AG09309 (cell line): ENCODE measurements at regions not wholly inside any gene's neighbourhood (a gene's known extent, or its start where the extent isn't known, plus 50 kb on each side); places are given as distances from the start of the nearest gene placed in this dataset.

ENCODE experiments used
- DNase-seq: peaks from one replicate; pipeline ENCODE4 v3.0.0-alpha.2; 2010; ENCODE audit warnings: low read depth
- H3K4me3 ChIP-seq: 2 replicates; pipeline ENCODE4 v1.5.1; 2011; ENCODE audit warnings: mild to moderate bottlenecking, low read depth, low read length, moderate library complexity; ENCODE audit not compliant: control insufficient read depth
- TF ChIP-seq, protein P1 (sequence below): IDR thresholded peaks from 2 replicates; pipeline ENCODE4 v1.5.1; 2011; ENCODE audit warnings: mild to moderate bottlenecking, low read depth, low read length, inconsistent platforms; ENCODE audit not compliant: insufficient read depth, control insufficient read depth; ENCODE audit errors: missing control alignments

DNA sequence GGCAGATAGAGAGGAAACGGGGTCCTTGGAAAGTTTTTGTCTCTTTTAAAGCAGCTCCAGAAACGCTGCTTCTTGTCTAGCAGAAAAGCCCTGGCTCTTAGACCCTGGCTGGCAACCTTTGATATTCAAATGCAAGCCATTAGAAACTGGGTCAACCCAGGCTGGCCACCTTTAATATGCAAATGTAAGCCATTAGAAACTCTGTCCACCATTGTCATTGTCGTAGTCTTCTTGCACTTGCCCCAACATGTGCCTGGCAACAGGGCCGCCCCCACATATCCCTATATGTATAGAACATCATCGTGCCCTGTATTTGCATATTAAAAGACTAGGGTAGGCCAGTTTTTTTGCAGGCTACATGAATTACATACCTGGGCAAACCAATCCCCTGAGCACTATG is 621.3 kb upstream of the DPP6 start:
- no peak overlapping the region for H3K4me3 ChIP-seq

DNA sequence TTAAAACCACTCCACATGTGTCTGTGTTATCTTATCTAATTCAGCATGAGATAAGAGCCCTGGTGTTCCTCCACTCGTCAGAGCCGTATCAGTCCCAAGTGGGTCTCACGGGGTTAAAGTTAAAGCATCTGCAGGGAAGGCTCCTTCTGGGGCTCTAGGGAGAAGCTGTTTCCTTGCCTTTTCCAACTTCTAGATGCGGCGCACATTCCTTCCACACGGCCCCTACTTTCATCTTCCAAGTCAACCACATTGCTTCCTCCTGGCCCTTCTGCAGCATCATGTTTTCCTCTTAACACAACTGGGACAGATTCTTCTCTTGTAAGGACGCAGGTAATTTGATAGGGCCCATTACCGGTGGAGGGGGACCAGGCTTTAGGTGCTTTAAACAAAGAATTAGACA is 620.1 kb upstream of the DPP6 start:
- TF ChIP-seq, protein P1, sequence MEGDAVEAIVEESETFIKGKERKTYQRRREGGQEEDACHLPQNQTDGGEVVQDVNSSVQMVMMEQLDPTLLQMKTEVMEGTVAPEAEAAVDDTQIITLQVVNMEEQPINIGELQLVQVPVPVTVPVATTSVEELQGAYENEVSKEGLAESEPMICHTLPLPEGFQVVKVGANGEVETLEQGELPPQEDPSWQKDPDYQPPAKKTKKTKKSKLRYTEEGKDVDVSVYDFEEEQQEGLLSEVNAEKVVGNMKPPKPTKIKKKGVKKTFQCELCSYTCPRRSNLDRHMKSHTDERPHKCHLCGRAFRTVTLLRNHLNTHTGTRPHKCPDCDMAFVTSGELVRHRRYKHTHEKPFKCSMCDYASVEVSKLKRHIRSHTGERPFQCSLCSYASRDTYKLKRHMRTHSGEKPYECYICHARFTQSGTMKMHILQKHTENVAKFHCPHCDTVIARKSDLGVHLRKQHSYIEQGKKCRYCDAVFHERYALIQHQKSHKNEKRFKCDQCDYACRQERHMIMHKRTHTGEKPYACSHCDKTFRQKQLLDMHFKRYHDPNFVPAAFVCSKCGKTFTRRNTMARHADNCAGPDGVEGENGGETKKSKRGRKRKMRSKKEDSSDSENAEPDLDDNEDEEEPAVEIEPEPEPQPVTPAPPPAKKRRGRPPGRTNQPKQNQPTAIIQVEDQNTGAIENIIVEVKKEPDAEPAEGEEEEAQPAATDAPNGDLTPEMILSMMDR, result no peak
- no peak overlapping the region for H3K4me3 ChIP-seq
- DNase-seq, result no peak

More for the DNA sequence above, 621.3 kb upstream of the DPP6 start:
- TF ChIP-seq, protein P1, result no peak
- DNase-seq, result no peak

DNA sequence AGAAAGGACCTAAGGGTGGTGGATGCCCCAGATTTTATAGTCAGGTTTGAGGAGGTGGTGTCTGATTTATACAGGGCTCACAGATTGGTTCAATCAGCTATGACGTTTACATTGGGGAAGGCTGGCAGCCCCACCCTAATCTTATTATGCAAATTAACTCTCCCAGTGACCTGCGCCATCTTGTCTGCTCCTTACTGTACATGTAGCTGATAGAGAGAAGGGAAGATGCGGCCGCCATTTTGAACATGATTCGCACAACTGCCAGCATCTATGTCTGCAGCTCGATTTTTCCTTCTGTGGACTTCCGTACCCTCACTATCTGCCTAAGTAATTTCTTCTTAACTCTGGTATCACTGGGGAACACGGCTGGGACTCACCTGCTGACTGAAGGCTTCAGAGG is 619.0 kb upstream of the DPP6 start:
- H3K4me3 ChIP-seq, result no peak overlapping the region
- no peak for DNase-seq
- TF ChIP-seq, protein P1, result no peak

DNA sequence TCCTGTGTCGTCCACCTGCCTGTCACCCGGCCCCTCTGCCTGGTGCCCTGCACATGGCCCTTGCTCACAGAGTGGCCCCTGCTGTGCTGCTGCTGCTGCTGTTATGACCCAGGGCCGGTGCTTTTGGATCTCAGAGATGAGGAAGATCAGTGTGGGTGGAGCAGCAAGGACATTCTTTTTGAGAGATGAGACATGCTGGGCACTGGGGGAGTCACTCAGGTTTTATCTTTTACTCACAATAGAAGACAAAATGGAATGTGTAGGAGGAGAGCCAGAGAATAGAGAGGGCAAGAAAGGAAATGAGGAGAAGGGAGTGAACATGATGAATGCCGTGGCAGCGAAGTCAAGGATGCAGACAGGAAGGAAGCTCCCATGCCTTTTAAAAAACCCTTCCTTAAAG is 611.5 kb upstream of the DPP6 start:
- TF ChIP-seq, protein P1, result no peak
- no peak for DNase-seq

DNA sequence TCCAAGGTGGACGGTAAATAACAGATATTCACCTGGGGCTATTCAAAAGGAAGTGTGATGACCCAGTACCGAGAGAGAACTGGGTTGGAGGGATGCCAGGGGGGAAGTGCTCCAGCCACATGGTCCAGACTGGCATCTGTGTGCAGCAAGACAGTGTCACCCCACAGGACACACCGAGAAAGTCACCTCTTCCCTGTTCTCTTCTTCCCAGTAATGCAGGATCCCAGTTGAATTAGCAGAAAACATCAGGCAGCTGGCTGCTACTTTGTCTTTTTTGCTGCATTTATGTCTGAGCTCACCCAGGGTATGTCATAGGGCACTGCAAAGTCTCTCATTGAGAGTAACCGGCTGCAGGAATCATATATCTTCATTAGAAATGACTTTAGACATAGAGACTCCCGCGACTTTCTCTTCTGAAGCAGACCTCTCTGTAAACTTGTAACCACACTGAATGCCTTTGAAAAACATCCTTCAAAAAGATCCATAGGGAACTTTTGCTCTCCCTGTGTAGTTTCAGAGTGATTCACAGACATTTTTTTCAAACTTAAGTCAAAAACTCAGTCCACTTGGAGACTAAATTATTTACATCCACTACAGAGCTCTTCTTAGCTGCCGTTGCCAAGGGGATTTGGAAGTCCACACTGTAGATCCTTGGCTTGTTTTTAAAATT is 609.0 kb upstream of the DPP6 start:
- no peak for DNase-seq
- no peak overlapping the region for H3K4me3 ChIP-seq
- TF ChIP-seq, protein P1, result no peak

More for the DNA sequence above, 611.5 kb upstream of the DPP6 start:
- no peak overlapping the region for H3K4me3 ChIP-seq

DNA sequence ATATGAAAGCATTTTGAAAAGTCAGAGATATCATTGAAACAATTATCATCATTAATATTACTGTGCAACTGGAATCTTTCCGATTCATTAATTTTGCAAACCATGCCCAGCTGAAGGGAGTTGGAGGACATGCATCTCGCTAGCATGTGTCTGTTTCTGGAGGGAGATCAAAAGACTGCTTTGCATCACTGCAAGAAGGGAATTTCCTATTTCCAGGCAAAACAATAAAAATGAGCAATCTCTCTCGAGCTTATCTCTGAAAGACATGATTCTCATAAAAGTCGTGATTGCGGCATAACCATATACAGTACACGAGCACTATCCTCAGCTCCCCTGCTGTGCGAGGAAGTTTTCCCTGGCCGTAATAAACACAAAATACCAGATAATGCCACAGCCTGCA is 607.6 kb upstream of the DPP6 start:
- no peak for DNase-seq
- TF ChIP-seq, protein P1, result no peak

More for the DNA sequence above, 607.6 kb upstream of the DPP6 start:
- H3K4me3 ChIP-seq, result no peak overlapping the region
